ENCODE measurements at regions not wholly inside any gene's neighbourhood (a gene's known extent, or its start where the extent isn't known, plus 50 kb on each side); places are given as distances from the start of the nearest gene placed in this dataset.
"Not testable (repeated sequence)": the region's sequence is repeated elsewhere in the genome, so short reads cannot be mapped to it uniquely, and the experiment has no call there.

GRCh38 chr17:18574137-18574536 lies 70.1 kb downstream of the TBC1D28 start:
- H3K27ac ChIP-seq (ENCODE audit: insufficient read depth in 1 of 2, low read depth in 1 of 2, low read length in 2 of 2, poor library complexity in 1 of 2, severe bottlenecking in 2 of 2); H3K4me1 ChIP-seq (ENCODE audit: control extremely low read depth in 1 of 4, control insufficient read depth in 4 of 4, insufficient read depth in 4 of 4, low read length in 3 of 4); H3K4me3 ChIP-seq (ENCODE audit: control insufficient read depth in 1 of 7, extremely low read depth in 1 of 7, insufficient read depth in 4 of 7, low read depth in 2 of 7, low read length in 6 of 7); H3K9me3 ChIP-seq (ENCODE audit: control extremely low read depth in 1 of 5, control insufficient read depth in 4 of 5, insufficient read depth in 2 of 5, low read depth in 1 of 5, low read length in 4 of 5); POLR2A ChIA-PET; H3K27me3 ChIP-seq (replicated peaks in 2 of 5; ENCODE audit: control insufficient read depth in 4 of 5, insufficient read depth in 5 of 5, low read length in 4 of 5); CTCF ChIA-PET; H3K36me3 ChIP-seq (ENCODE audit: control insufficient read depth in 4 of 4, insufficient read depth in 4 of 4, low read length in 3 of 4): not testable (repeated sequence)
- DNase-seq: peak in 2 of 3 donors; percentile 0 to 4
- WGBS (ENCODE audit: insufficient coverage): 71% methylated on average over 1 of the region's 2 CpGs
